Tibial nerve (tissue), 4 donors: ENCODE measurements at regions not wholly inside any gene's neighbourhood (a gene's known extent, or its start where the extent isn't known, plus 50 kb on each side); places are given as distances from the start of the nearest gene placed in this dataset.
A peak's percentile ranks its signal among the peaks of the same experiment; 100 is the strongest.

Experiments used
- DNase-seq, 2 donors: peaks; one replicate each; pipeline ENCODE4 v3.0.0-alpha.2; 2019; ENCODE audit warnings: low spot score in 2 of 2
- H3K27ac ChIP-seq, 4 donors: fragments of 200-600 bp; sonication (generic) in 3 of 4; one replicate each; pipeline ENCODE4 v1.5.1; 2017 to 2019; ENCODE audit warnings: mild to moderate bottlenecking in 1 of 4
- H3K27me3 ChIP-seq, 2 donors: fragments of 200-600 bp; sonication (generic) in 1 of 2; one replicate each; pipeline versions ENCODE4 v1.5.1 to v1.6.0; 2017 to 2019
- H3K36me3 ChIP-seq, 3 donors: fragments of 200-600 bp; sonication (generic); one replicate each; pipeline ENCODE4 v1.5.1; 2018 to 2019
- H3K4me1 ChIP-seq, 4 donors: fragments of 200-600 bp; sonication (generic) in 3 of 4; one replicate each; pipeline ENCODE4 v1.5.1; 2017 to 2019
- H3K4me3 ChIP-seq, 4 donors: fragments of 200-600 bp; sonication (generic) in 3 of 4; one replicate each; pipeline ENCODE4 v1.5.1; 2017 to 2019; ENCODE audit warnings: mild to moderate bottlenecking in 1 of 4, moderate library complexity in 1 of 4
- H3K9me3 ChIP-seq, 4 donors: fragments of 200-600 bp; sonication (generic) in 3 of 4; one replicate each; pipeline ENCODE4 v1.5.1; 2017 to 2019
- CTCF ChIP-seq, 5 experiments: fragments of 200-600 bp in 3 of 5; fragments of 450-650 bp in 2 of 5; sonication (generic) in 3 of 5; IDR thresholded peaks; one replicate each; pipeline ENCODE4 v1.5.1; 2016 to 2019; ENCODE audit warnings: antibody characterized with exemption in 5 of 5, mild to moderate bottlenecking in 3 of 5, moderate library complexity in 2 of 5
- EP300 ChIP-seq, 2 donors: sonication (generic); formaldehyde crosslinking; IDR thresholded peaks; one replicate each; pipeline ENCODE4 v1.6.1; 2017; ENCODE audit warnings: antibody characterized with exemption in 2 of 2, mild to moderate bottlenecking in 1 of 2
- POLR2A ChIP-seq, 2 donors: fragments of 450-650 bp; IDR thresholded peaks; one replicate each; pipeline ENCODE4 v1.6.1; 2017; ENCODE audit warnings: antibody characterized with exemption in 2 of 2, mild to moderate bottlenecking in 2 of 2, moderate library complexity in 2 of 2
- WGBS, 2 donors: methylation state at CpG; one replicate each; pipeline ENCODE4 v1.1.5; 2018; 5-methylcytosine and 5-hydroxymethylcytosine counted together

DNA sequence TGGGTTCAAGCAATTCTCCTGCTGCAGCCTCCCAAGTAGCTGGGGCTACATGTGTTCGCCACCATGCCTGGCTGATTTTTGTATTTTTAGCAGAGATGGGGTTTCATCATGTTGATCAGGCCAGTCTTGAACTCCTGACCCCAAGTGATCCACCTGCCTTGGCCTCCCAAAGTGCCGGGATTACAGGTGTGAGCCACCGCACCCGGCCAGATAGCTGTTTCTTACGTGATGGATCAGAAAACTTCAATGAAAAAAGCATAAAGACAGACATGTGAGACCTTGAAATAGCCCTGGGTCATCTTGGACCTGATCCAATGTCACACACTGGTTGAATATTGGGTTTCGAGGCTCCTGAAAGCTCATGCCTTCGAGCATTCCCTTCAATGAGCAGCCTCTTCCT, 66.7 kb upstream of the RTN4 start:
- Histone ChIP-seq H3K36me3 (no peaks in the 10 kb centered on the region), H3K27me3 (no peaks in the 10 kb centered on the region), H3K9me3 (no peaks in the 10 kb centered on the region), H3K4me1 (peaks cover 0 to 34% (median 17%) of the 10 kb centered on the region in 4 donors), H3K4me3 (no peak overlapping the region), H3K27ac (no peak overlapping the region)
- 92 to 93% methylated on average over 7 of the region's 7 CpGs for WGBS, 2 donors
- no peak for DNase-seq
- TF ChIP-seq CTCF (IDR thresholded peaks at IDR 0.05) (no peak), POLR2A (IDR thresholded peaks at IDR 0.05) (no peak), EP300 (IDR thresholded peaks at IDR 0.05) (no peak)

DNA sequence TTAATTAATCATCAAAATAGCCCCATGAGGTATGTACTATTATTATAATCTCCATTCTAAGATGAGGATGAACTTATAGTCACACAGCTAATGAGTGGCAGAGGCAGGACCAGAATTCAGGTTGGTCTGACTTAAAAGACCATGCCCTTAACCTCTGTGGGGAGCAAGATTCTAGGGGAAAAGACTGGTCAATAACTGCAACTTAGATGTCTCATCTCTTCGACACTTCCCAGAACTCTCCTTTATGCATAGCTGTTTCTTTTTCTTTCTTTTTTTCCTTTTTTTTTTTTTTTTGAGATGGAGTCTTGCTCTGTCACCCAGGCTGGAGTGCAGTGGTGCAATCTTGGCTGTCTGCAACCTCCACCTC, 66.3 kb upstream of the RTN4 start:
- no peaks in the 10 kb centered on the region for H3K36me3 ChIP-seq
- no peaks in the 10 kb centered on the region for H3K27me3 ChIP-seq
- no peak for DNase-seq
- no peaks in the 10 kb centered on the region for H3K9me3 ChIP-seq
- H3K4me1 ChIP-seq, result peaks cover 0 to 38% (median 19%) of the 10 kb centered on the region in 4 donors
- no peak overlapping the region for H3K27ac ChIP-seq
- TF ChIP-seq POLR2A (IDR thresholded peaks at IDR 0.05) (no peak), CTCF (IDR thresholded peaks at IDR 0.05) (no peak), EP300 (IDR thresholded peaks at IDR 0.05) (no peak)
- WGBS, 2 donors, result 100% methylated on average over 1 of the region's 1 CpG
- no peak overlapping the region for H3K4me3 ChIP-seq

DNA sequence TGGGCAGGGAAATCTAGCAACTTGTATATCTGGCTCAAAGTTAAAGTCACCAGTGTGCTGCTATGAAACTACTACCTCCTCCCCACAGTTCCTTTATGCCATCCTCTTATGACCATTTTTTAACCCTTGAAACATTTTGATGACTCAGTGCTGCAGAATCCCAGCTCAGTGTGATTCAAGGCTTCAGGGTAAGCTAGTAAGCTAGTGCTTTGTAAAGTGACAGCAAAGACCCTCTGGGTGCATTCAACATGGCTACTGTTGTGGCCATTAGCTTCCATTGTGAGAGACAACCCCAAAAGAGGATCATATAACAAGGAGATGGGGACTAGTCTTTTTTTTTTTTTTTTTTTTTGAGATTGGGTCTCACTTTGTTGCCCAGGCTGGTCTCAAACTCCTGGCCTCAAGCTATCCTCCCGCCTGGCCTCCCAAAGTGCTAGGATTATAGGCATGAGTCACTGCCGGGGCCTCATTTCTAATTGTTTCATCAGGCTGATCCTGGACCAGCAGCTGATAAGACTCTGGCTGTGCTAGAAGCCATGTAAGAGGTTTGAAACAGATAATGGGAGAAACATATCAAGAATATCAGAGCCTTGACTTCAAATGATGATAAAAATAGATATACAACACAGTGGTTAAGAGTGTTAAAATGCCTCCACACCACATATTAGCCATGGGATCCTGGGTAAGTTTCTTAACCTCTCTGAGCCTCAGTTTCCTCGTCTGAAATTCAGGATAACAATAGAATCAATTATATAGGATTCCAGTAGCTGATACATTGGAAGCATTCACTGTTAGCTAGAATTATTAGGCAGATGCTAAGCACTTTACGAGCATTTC, 65.7 kb upstream of the RTN4 start:
- DNase-seq, result no peak
- Histone ChIP-seq H3K4me3 (no peak overlapping the region), H3K27me3 (no peaks in the 10 kb centered on the region), H3K27ac (no peak overlapping the region), H3K9me3 (no peaks in the 10 kb centered on the region), H3K36me3 (no peaks in the 10 kb centered on the region), H3K4me1 (peaks cover 0 to 39% (median 21%) of the 10 kb centered on the region in 4 donors)
- WGBS, 2 donors, result 86 to 91% methylated on average over 4 of the region's 4 CpGs
- TF ChIP-seq CTCF (IDR thresholded peaks at IDR 0.05), result no peak
- TF ChIP-seq POLR2A (IDR thresholded peaks at IDR 0.05), result no peak
- no peak for TF ChIP-seq EP300 (IDR thresholded peaks at IDR 0.05)

DNA sequence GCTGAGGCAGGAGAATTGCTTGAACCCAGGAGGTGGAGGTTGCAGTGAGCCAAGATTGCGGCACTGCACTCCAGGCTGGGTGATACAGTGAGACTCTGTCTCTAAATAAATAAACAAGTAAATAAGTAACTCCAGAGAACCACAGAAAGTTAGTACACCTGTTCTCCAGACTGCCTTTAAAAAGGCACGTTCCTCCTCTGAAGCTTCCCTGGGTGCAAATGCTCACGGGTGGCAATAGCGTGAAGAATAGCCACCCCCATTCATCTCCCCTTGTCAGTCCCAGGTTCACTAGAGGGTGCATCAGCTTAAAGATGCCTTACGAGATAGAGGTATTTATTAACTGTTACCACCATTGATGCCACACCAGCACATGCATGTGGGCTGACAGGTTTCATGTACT, 64.3 kb upstream of the RTN4 start:
- Histone ChIP-seq H3K27ac (no peak overlapping the region), H3K4me1 (peaks cover 0 to 25% (median 14%) of the 10 kb centered on the region in 4 donors), H3K4me3 (no peak overlapping the region), H3K9me3 (no peaks in the 10 kb centered on the region), H3K27me3 (no peaks in the 10 kb centered on the region), H3K36me3 (no peaks in the 10 kb centered on the region)
- no peak for DNase-seq
- TF ChIP-seq POLR2A (IDR thresholded peaks at IDR 0.05) (no peak), EP300 (IDR thresholded peaks at IDR 0.05) (no peak), CTCF (IDR thresholded peaks at IDR 0.05) (no peak)
- WGBS, 2 donors, result 96 to 100% methylated on average over 5 of the region's 5 CpGs

DNA sequence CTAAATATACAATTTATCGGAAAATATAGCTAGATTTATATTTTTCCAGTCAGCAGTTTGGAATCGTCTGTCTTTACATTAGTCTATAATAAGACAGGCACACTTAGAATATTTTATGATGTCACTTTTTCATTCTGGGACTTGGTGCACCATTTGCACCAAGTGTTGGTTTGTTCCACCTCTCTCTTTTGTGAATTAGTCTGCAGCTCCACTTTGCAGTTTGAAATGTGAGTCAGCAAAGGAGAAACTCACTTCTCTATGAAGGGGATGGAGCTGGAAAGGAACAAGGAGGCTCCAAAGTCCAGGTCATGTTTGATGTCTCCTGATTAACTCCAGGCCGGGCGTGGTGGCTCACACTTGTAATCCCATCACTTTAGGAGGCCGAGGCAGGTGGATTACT, 63.8 kb upstream of the RTN4 start:
- peak overlapping the region in 1 of 4 donors; percentile 54 for H3K27ac ChIP-seq
- peaks cover 0 to 23% (median 12%) of the 10 kb centered on the region in 4 donors for H3K4me1 ChIP-seq
- no peaks in the 10 kb centered on the region for H3K27me3 ChIP-seq
- no peaks in the 10 kb centered on the region for H3K36me3 ChIP-seq
- DNase-seq, result no peak
- WGBS, 2 donors, result 91 to 95% methylated on average over 5 of the region's 5 CpGs
- no peak overlapping the region for H3K4me3 ChIP-seq
- H3K9me3 ChIP-seq, result no peaks in the 10 kb centered on the region
- TF ChIP-seq POLR2A (IDR thresholded peaks at IDR 0.05), result no peak
